Cerebellar nuclear complex (tissue), 1 donor: ENCODE measurements at regions not wholly inside any gene's neighbourhood (a gene's known extent, or its start where the extent isn't known, plus 50 kb on each side); places are given as distances from the start of the nearest gene placed in this dataset.

Source experiments
- DNase-seq, 2 experiments: peaks; one replicate each; lab custom pipeline; 2025; lab: John Stamatoyannopoulos, UW

DNA sequence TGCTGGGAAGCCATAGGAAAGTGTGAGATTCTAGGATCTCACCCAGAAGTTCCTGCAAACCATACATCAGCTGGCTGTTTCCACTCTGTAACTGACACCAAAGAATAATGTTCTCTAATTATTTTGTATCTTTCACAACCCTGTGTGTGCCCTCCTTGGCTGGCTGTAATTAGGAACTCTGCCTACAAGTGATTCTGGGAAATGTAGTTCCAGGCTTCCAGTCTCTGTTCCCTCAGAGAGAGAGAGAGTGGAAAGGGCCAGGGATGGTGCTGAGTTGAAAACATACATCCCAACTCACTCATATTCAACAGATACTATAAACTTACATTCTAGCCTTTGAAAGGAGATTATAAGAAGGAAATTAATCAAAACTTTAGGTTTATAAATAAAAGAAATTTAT lies 57.5 kb upstream of the C1QTNF7 start:
- no peak for DNase-seq

DNA sequence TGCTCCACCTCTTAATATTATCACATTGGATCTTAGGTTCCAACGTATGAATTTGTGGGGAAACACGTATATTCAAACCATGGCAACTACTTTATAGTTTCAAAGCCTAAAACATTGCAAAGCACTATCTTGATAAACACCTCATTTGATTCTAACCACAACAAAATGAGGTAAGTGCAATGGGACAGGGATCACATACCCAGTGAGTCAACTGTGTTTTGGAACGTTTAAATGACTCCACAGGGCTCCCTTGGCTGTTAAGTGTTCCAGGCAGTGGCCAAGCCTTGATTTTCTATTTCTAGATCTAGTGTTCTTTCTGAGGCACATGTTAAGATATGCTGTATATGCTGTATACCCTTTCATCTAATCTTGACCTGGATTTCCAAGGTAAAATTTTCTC lies 54.5 kb upstream of the C1QTNF7 start:
- DNase-seq, result no peak

DNA sequence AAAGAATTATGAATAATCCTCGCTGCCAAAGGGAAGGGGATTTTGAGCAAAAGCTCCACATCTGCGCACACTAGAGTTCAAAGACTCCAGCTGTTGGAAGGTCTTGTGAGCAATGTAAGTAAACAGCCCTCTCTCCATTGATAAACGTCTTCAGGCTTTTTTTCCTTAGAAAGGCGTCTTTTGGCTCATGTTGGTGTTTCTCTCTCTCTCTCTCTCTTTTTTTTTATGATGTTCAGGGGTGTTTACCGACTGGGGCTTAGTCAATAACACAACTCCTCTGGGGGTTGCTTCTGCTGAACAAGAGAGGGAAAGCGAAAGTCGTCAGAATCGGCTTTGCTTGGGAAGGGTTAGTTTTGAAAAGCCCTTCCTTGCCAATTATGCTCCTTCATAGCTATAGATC lies 53.2 kb upstream of the C1QTNF7 start:
- DNase-seq, result no peak

DNA sequence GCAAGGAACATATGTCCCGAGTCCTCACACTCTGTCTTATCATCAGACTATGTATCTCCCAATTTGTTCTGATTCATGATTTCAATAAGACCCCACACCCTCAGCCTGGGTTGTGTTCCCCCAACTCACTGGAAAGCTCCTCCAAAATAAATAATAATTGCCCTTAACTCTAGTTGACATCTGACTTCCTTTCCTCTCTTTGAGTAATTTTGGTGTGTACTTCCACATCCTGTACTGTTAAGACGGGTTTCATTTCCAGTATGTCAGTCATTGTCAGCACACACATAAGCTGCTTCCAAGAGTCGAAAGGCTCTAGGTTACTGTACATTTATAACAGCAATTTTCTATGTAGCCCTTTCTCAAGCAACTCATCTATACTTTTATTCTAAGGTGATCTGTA lies 52.2 kb upstream of the C1QTNF7 start:
- no peak for DNase-seq

DNA sequence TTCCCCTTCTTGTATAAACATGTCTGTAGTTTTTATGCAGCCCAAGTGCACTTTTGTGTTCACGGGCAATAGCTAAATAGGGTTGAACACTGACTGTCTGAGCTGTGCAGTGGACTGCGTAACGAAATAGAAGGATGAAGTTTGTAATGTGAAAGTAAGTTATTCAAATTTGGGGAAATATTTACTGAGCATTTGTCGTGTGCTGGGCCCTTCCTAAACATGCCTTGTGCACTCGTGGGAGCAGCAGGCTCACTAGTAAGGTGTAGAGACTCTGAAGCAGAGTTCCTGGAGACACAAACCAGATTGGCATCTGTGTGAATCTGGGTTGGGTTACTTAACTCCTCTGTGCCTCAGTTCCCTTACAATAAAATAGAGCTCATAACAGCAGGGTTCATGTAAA lies 51.7 kb upstream of the C1QTNF7 start:
- no peak for DNase-seq

DNA sequence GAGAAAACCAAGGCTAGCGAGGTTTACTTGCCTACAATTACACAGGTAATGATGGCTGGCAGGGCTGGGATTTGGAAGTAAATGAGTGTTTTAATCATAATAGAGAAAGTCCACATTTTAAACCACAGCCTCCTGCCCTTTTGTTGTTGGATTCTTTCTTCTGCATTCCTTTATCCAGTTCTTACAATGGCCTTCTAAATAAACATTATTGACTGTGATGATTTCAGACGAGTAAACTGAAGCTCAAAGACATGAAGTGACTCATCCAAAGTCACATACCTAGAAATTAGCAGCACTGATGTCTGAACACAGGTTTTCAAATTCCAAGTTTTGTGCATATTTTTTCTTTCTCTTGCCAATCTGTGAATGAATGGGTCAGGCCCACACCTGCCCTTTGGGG lies 51.2 kb upstream of the C1QTNF7 start:
- no peak for DNase-seq
